Osteoblast (primary cell): ENCODE measurements at regions not wholly inside any gene's neighbourhood (a gene's known extent, or its start where the extent isn't known, plus 50 kb on each side); places are given as distances from the start of the nearest gene placed in this dataset.

Source experiments
- DNase-seq: peaks from one replicate; pipeline ENCODE4 v3.0.0; 2011; ENCODE audit warnings: low spot score, mixed read lengths; ENCODE audit not compliant: insufficient read length; ENCODE audit errors: missing footprints
- H2AFZ ChIP-seq: 2 replicates; pipeline ENCODE4 v1.6.0; 2011; ENCODE audit warnings: mild to moderate bottlenecking, low read length
- H3K27ac ChIP-seq: 2 replicates; pipeline ENCODE4 v1.5.1; 2011; ENCODE audit warnings: mild to moderate bottlenecking, low read depth, low read length, moderate library complexity
- H3K27me3 ChIP-seq: 2 replicates; pipeline ENCODE4 v1.6.0; 2012; ENCODE audit warnings: mild to moderate bottlenecking, control low read depth, inconsistent platforms, low read length, moderate library complexity; ENCODE audit not compliant: insufficient read depth
- H3K36me3 ChIP-seq: 2 replicates; pipeline ENCODE4 v1.5.1; 2011; ENCODE audit warnings: mild to moderate bottlenecking, low read length, control low read depth, moderate library complexity; ENCODE audit not compliant: insufficient read depth
- H3K4me1 ChIP-seq: 2 replicates; pipeline ENCODE4 v1.5.1; 2011; ENCODE audit warnings: mild to moderate bottlenecking, low read length, control low read depth, moderate library complexity; ENCODE audit not compliant: insufficient read depth
- H3K4me2 ChIP-seq: 2 replicates; pipeline ENCODE4 v1.6.0; 2011; ENCODE audit warnings: mild to moderate bottlenecking, low read length; ENCODE audit not compliant: insufficient read depth
- H3K4me3 ChIP-seq: fragments of 200-600 bp; sonication (generic); 3 replicates; pipeline ENCODE4 v1.5.1; 2012; ENCODE audit warnings: mild to moderate bottlenecking, low read length, inconsistent platforms; ENCODE audit not compliant: insufficient read depth
- H3K79me2 ChIP-seq: 2 replicates; pipeline ENCODE4 v1.6.0; 2012; ENCODE audit warnings: mild to moderate bottlenecking, low read length, control low read depth, inconsistent platforms; ENCODE audit not compliant: insufficient read depth
- H3K9me3 ChIP-seq: 2 replicates; pipeline ENCODE4 v1.5.1; 2011; ENCODE audit warnings: low read depth, low read length, control low read depth
- H4K20me1 ChIP-seq: 2 replicates; pipeline ENCODE4 v1.6.0; 2012; ENCODE audit warnings: mild to moderate bottlenecking, low read length, control low read depth; ENCODE audit not compliant: insufficient read depth
- CTCF ChIP-seq: IDR thresholded peaks from 2 replicates; pipeline ENCODE4 v1.5.1; 2011; ENCODE audit warnings: mild to moderate bottlenecking, low read depth, low read length, moderate library complexity; ENCODE audit errors: extremely low read depth

GRCh38 chr10:3397846-3398245 lies 225.3 kb upstream of the PITRM1 start:
- Histone ChIP-seq H3K9me3 (peaks cover 6% of the 10 kb centered on the region), H3K36me3 (no peaks in the 10 kb centered on the region), H3K4me1 (peaks cover 14% of the 10 kb centered on the region), H3K79me2 (no peaks in the 10 kb centered on the region), H3K27me3 (peaks cover 54% of the 10 kb centered on the region), H2AFZ (no peak overlapping the region), H3K27ac (no peak overlapping the region), H3K4me3 (no peak overlapping the region), H3K4me2 (no peak overlapping the region), H4K20me1 (no peaks in the 10 kb centered on the region)
- no peak for DNase-seq
- TF ChIP-seq CTCF: no peak

- Histone ChIP-seq H3K27me3 (peaks cover 52% of the 10 kb centered on the region), H3K27ac (no peak overlapping the region), H4K20me1 (no peaks in the 10 kb centered on the region), H2AFZ (no peak overlapping the region), H3K79me2 (no peaks in the 10 kb centered on the region), H3K4me1 (peaks cover 14% of the 10 kb centered on the region), H3K4me2 (no peak overlapping the region), H3K4me3 (no peak overlapping the region), H3K36me3 (no peaks in the 10 kb centered on the region), H3K9me3 (peaks cover 6% of the 10 kb centered on the region)
- TF ChIP-seq CTCF: no peak
- peak; percentile 87 for DNase-seq
Observed at GRCh38 chr10:3397231-3397630, 224.6 kb upstream of the PITRM1 start.

GRCh38 chr10:3396116-3396515 lies 223.5 kb upstream of the PITRM1 start:
- no peak overlapping the region for H3K4me3 ChIP-seq
- no peaks in the 10 kb centered on the region for H3K79me2 ChIP-seq
- H3K27me3 ChIP-seq: peaks cover 56% of the 10 kb centered on the region
- no peak overlapping the region for H3K4me2 ChIP-seq
- peaks cover 6% of the 10 kb centered on the region for H3K9me3 ChIP-seq
- no peak for TF ChIP-seq CTCF
- no peaks in the 10 kb centered on the region for H4K20me1 ChIP-seq
- no peak overlapping the region for H3K27ac ChIP-seq
- H3K4me1 ChIP-seq: peaks cover 5% of the 10 kb centered on the region
- H3K36me3 ChIP-seq: no peaks in the 10 kb centered on the region
- H2AFZ ChIP-seq: no peak overlapping the region
- peak; percentile 36 for DNase-seq

- H3K4me1 ChIP-seq: no peaks in the 10 kb centered on the region
- H4K20me1 ChIP-seq: no peaks in the 10 kb centered on the region
- H3K27ac ChIP-seq: no peak overlapping the region
- H3K36me3 ChIP-seq: no peaks in the 10 kb centered on the region
- H2AFZ ChIP-seq: no peak overlapping the region
- peaks cover 6% of the 10 kb centered on the region for H3K9me3 ChIP-seq
- no peak overlapping the region for H3K4me2 ChIP-seq
- H3K4me3 ChIP-seq: no peak overlapping the region
- H3K79me2 ChIP-seq: no peaks in the 10 kb centered on the region
- peaks cover 62% of the 10 kb centered on the region for H3K27me3 ChIP-seq
- no peak for DNase-seq
- TF ChIP-seq CTCF: no peak
Observed at GRCh38 chr10:3395458-3395861, 222.9 kb upstream of the PITRM1 start.
